ENCODE measurements at regions not wholly inside any gene's neighbourhood (a gene's known extent, or its start where the extent isn't known, plus 50 kb on each side); places are given as distances from the start of the nearest gene placed in this dataset.

DNA sequence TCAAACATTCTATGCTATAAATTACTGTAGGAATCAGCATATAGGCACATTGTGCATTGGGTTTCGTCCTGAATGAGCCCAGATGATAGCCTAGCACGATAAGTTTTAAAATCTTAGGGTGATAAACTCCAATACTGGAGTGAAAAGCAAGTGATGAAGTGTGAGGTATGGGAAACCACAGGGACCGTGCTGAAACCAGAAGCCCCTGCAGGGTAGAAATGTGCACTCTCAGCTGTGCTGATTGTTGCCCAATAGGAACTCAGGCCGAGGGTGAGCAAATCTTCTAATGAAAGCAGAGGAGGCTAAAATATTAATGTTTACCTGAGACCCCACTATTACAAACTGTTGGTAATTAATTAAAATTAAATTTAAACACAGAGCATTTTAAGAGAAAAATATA, 1486.6 kb downstream of the AACS start:
- DNase-seq = no peak

- no peak for DNase-seq
Observed at GRCh38 chr12:126554625-126555024, 1489.4 kb downstream of the AACS start.

- DNase-seq = no peak
Observed at GRCh38 chr12:126557659-126558058, 1492.4 kb downstream of the AACS start.

- DNase-seq = no peak
Observed at GRCh38 chr12:126558219-126558618, 1493.0 kb downstream of the AACS start.

DNA sequence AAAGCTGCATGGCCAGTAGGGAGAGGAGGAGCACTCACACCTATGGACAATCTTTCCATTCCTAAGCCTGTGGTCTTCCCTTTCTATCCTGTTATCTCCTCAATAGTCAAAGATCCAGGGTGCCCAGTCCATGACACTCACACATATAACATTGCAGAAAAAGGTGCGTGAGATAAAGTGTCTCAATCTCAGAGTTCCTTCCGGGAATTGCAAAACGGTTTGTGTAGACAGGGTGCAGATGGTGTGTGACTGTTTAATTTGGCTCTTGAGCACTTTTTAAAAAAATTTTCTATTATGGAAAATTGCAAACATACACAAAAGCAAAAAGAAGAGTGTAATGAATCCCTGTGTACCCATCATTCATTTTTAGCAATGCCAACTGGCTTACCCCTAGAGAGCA, 1493.6 kb downstream of the AACS start:
- no peak for DNase-seq

GRCh38 chr12:126567016-126567415, 1501.8 kb downstream of the AACS start:
- DNase-seq = no peak

DNA sequence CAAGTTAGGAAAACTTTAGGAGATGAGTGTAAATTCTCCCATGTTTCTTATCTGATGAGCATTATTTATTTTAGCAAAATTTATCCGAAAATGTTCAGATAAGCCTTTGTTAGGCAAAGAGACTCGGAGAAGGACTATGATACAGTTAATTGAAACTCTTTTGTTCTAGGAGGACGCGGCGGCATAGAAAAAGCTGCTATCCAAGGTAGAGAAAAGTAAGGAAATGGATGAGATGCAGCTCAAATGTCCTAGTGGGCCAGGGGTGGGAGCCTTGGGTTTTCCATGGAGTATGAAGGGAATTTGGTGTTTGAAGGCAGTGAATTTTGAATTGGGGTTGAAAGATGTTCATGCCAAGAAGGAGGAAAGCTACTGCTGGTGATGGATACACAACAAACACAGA, 1504.5 kb downstream of the AACS start:
- no peak for DNase-seq

DNA sequence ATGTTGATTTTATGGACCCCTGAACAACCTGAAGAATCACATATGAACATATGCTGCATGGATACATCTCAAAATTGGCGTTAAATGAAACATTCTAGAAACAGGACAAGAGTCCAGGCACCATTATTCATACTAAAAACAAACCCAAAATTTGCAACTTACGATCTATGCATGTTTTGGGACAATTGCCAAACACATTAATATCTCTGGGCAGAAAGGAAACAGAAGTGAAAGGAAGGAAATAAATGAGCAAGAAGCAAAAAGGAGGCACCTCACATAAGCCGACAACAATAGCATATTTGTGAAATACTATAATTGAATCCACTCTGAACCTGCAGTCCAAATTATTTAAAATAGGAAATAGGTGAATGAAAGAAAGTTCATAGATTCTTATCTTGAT, 1505.3 kb downstream of the AACS start:
- no peak for DNase-seq

GRCh38 chr12:126572170-126572569, 1506.9 kb downstream of the AACS start:
- no peak for DNase-seq

- DNase-seq = no peak
Observed at GRCh38 chr12:126581655-126582054, 1516.4 kb downstream of the AACS start.

GRCh38 chr12:126582231-126582630, 1517.0 kb downstream of the AACS start:
- DNase-seq = no peak

DNA sequence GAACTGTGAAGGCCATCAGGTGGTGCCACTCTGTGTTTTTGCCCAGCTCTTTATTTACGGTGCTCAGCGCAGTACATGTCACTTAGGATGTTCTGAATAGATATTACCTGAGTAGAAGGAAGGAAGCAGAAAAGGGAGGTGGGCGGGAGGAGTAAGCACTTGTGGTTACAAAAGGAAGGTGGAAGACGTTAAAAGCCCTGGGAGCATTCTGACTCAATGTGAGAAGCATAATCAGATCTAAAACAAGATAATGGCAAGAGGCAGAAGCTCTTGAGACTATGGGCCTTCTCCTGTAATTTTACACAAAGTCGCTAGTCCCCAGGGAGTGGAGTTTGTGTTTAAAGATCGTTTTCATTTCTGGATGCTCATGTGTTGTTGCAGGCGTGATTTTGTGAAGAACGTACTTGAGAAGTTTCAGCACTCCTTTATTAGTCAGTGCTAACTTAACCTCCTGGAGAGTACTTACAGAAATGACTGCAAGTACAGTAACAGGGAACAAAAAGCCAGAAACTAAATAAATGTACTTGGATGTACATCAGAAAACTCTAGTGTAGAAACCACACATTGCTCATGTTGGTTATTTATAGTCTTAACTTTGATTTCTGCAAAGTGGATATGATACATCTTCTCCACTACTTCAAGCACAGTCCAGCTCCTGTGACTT, 1523.5 kb downstream of the AACS start:
- DNase-seq = no peak

DNA sequence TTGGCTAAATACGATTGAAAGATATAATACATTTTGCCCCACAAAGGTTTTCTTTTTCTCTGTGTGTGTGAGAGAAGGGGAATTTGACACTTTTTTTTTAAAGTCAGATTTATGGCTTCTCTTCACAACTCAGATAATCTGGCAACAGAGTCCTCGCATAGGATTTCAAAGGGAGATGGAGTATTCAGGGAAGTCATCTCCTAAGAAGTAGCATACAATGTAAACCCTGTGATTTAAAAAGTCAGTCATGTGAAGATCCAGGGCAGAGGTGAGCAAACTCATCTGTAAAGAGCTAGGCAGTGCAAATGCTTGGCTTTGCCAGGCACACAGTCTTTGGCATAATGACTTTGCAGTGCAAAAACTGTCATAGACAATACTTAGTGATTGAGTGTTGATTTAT, 1526.3 kb downstream of the AACS start:
- no peak for DNase-seq

GRCh38 chr12:126601184-126602170, 1536.2 kb downstream of the AACS start:
- DNase-seq = no peak

- no peak for DNase-seq
Observed at GRCh38 chr12:126602612-126603011, 1537.4 kb downstream of the AACS start.

GRCh38 chr12:126607157-126607556, 1541.9 kb downstream of the AACS start:
- DNase-seq = no peak

DNA sequence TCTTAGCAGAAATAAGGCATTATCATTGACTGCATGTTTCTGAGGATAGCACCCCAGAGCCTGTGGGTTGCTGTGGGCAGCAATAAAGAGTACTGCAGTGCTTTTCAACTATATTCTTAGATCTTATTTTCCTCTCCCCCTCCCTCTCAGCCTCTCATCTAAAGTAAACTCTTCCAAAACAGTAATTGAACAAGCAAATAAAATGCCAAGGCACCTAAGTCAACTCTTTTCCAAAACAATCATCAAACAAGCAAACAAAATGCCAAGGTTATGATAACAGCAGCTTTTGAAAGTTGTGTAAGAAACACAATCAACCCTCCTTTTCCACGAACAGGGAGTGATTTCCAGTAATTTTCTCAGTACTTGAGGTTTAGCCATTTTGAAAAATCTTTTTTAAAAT, 1542.6 kb downstream of the AACS start:
- no peak for DNase-seq

GRCh38 chr12:126608607-126609175, 1543.5 kb downstream of the AACS start:
- DNase-seq = no peak

GRCh38 chr12:126616441-126616840, 1551.2 kb downstream of the AACS start:
- DNase-seq = no peak

- DNase-seq = no peak
Observed at GRCh38 chr12:126617312-126617711, 1552.1 kb downstream of the AACS start.

- no peak for DNase-seq
Observed at GRCh38 chr12:126627596-126627995, 1562.4 kb downstream of the AACS start.

GRCh38 chr12:126636821-126637220, 1571.6 kb downstream of the AACS start:
- no peak for DNase-seq

DNA sequence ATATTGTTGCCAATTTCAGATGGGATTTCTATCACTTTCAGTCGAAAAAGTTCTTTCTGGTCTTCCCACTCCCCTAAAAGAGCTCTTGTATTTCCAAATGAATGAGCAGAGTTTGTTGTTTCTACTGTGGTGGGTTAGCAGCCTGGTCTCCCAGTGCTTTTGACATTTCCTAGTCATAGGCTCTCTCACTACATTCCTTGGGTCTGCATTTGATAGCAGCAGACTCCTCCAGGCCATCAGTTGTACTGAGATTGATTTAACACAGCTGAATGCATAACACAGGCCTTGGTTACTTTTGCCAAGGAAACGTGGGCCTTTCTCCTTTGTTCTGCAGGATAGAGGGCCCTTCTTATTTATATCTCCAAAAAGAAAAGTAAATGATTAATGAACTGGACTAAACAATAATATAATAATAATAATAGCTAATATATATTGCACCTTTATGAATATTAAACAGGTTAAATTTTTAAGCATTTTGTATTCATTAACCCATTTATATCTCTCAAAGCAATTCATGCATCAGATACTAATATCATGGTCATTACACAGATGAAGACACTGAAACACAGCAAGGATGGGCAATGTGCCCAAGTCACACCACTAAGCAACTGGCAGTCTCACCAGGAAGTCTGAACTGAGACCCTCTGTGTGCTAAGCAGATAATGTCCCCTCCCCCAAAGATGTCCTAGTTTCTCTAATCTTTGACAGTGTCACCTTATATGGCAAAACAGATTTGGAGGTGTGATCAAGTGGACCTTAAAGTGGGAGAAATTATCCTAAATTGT, 1579.2 kb downstream of the AACS start:
- DNase-seq = no peak
